ENCODE measurements at regions not wholly inside any gene's neighbourhood (a gene's known extent, or its start where the extent isn't known, plus 50 kb on each side); places are given as distances from the start of the nearest gene placed in this dataset.
"Not testable (repeated sequence)": the region's sequence is repeated elsewhere in the genome, so short reads cannot be mapped to it uniquely, and the experiment has no call there.

DNA sequence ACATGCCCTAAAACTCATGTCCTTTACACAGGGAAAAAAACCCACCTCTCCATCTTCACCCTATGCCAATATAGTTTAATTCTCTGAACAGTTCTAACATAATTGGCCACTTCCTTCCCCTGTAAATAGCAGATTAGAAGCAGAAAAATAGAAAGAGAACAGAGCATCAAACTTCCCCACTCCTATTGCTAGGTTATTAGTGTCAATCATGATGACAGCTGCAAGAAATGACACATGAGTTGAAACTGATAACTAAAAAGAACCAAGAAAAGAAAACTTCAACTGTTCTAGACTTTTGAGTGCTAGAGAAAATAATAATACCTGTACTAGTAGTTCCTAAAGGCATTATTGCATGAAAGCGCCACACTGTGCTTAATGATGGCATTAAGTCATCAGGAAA, 284.5 kb upstream of the TRPC5 start:
- DNase-seq = no peak

DNA sequence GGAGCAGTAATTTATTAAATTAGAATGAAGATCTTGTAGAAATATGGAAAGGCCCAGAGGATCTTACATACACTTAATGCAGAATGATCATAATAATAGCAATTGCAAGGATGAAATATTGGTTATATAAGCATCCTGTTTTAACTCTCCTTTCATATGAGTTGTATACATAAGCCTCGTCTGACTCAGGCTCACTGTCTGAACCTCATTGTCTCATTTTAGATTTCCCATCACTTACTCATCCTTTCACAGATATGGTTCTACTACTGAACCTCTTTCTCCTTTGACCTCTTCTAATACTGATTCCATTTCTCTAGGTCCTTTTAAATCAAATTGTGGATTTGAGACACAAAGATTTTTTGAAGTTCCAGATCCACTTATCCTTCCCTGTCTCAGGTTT, 277.3 kb upstream of the TRPC5 start:
- DNase-seq = no peak

GRCh38 chrX:112355931-112356330, 273.4 kb upstream of the TRPC5 start:
- DNase-seq = no peak

GRCh38 chrX:112341598-112341997, 259.0 kb upstream of the TRPC5 start:
- no peak for DNase-seq

- no peak for DNase-seq
These were observed 230.6 kb upstream of the TRPC5 start for GRCh38 chrX:112313201-112313600.

- DNase-seq = no peak
These were observed 223.5 kb upstream of the TRPC5 start for GRCh38 chrX:112306027-112306426.

DNA sequence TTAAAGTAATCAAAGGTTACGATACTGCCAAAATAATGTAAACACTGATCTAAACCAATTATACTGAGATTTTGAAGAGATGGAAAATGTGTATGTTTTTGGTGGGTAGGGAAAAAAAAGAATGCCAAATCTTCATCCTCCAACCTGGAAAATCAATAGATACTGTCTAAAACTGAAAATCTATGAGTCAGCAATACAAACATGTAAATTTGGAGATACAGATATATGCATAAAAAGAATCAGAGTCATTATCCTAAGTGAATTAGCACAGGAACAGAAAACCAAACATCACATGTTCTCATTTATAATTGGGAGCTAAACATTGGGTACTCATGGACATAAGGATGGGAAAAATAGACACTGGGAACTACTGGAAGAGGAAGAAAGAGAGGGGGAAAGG, 197.4 kb upstream of the TRPC5 start:
- DNase-seq = no peak

DNA sequence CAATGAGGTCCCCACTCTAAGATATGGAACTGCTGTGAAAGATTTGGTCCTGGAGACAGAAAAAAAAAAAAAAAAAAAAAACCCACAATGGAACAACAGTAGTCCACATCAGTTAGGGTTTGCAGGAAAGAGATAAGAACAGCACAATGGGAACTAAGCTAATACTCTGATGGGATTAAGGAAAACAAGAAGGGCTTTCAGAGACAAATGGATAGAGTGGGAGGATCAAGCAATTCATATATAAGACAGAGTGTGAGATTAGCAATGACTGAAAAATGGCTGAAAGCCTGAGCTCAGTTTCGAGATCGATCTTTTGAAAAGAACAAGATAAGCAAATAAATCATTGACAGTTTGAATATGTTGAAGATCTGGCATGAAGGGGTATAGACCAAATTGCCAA, 188.4 kb upstream of the TRPC5 start:
- DNase-seq = no peak

DNA sequence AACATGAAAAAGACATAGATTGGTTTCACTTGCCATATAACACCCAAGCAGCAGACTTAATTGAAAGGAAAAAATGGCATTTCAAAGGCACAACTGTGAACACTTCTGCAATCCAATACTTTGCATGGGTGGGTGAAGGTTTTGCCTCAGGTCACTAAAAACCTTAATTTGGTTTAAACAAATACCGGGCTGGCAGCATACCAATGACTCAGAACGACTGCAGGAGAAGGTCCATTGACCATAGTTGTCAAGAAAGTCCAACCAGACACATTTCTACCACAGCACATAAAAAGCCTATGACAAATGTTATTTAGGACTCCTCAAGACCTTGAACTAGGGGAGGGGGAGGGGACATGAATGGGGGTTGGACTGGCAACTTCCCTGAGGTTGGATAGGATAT, 183.6 kb upstream of the TRPC5 start:
- DNase-seq = no peak

DNA sequence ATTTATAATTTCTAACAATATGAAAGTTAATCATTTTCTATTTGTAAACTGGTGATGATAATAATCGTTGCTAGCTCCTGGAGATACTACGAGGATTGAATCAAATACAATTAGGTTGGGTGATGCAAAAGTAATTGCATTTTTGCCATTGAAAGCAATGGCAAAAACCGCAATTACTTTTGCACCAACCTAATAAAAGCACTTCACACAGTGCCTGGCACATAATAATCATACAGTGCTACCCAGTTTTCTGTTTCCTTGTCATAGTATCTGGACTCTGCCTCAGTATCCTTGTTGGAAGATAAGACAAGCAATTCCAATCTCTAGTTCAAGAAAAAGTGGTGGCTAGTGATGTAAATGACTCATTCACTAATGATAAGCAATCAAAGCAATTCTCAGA, 176.8 kb upstream of the TRPC5 start:
- DNase-seq = no peak

GRCh38 chrX:112254896-112255295, 172.3 kb upstream of the TRPC5 start:
- DNase-seq = no peak

DNA sequence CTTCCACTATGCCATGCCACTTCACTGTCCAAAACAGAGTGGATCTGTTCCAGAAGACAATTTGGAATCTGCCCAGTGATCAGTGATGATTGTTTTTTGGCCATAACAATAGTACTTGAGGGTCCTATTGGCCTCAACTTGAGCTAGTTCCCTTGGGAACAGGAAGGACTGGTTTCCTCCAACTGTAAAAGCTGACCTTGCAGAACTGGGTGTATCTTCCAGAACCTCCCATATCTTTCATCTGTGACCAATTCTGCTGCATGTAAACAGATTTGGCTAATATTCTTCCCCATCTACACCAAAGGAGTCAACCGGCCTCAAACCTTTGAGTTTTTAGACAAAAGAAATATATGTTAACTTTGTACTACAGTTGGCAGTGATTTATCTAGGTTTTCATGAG, 165.1 kb upstream of the TRPC5 start:
- DNase-seq = no peak

- no peak for DNase-seq
These were observed 153.0 kb upstream of the TRPC5 start for GRCh38 chrX:112235547-112235946.

DNA sequence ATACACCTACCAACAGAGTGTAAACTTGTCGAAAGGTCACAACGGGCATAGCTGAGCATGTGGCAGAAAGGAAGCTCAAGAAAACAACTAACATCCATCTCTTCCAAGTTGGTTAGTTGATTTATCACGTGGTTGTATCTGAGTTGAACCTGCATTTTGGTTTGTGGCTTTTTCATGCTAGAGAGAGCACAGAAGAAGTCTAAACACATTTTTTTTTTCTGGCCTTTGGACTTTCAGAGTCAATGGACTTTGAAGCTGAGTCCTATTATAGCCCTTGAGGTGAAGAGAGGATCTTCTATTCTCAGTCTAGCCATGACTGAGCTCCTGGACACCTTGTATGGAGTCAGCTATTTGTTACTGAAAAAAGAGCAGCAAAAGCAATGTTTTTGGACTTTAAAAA, 150.6 kb upstream of the TRPC5 start:
- DNase-seq = no peak

DNA sequence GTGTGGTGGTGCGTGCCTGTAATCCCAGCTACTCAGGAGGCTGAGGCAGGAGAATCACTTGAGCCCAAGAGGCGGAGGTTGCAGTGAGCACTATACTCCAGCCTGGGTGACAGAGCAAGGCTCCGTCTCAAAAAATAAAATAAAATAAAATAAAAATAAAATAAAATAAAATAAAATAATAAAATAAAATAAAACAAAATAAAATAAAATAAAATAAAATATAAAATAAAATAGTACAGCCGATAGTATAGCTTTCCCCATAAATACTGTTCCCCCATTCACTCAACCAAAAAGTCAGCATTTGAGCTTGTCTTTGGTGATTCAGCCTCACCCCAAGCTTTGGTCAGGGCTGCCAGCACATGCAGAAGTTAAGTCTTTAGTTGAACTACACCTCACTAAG, 144.2 kb upstream of the TRPC5 start:
- DNase-seq = not testable (repeated sequence)

- DNase-seq = no peak
These were observed 140.8 kb upstream of the TRPC5 start for GRCh38 chrX:112223391-112223790.

- DNase-seq = no peak
These were observed 135.8 kb upstream of the TRPC5 start for GRCh38 chrX:112218388-112218787.

DNA sequence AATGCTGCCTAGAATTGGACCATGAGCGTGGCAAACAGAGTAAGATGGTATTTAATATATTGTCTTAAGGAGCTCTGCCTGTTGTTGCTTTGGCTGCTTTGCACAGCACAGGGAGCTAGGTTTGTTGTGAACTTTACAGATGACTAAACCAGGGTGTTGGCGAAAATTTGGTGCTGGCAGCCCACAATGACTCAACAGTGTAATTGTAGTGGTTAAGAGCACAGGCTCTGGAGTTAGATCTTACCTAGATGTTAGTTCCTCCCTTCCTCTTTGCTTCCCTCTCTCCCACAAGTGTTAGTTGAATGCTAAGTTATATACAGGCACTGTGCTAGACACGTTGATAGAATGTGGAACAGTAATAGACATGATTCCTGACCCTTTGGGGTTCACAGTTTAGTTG, 128.9 kb upstream of the TRPC5 start:
- no peak for DNase-seq

DNA sequence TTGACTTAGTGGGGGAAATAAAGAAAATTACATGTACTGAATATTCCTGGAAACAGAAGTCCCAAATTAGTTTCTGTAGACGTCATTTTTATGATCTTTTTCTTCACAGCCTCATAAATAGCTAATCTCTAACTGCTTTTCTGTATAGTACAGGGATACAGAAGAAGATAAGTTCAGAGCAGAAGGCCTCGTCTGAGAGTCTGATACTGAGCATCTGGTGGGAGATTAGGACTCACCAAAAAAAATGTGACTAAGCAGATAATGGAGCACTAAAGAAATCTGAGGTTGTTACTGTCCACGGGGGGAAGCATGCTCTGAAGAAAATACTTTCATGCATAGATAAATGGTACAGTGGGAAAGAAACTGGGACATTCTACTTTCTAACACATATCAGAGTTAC, 115.3 kb upstream of the TRPC5 start:
- DNase-seq = no peak

DNA sequence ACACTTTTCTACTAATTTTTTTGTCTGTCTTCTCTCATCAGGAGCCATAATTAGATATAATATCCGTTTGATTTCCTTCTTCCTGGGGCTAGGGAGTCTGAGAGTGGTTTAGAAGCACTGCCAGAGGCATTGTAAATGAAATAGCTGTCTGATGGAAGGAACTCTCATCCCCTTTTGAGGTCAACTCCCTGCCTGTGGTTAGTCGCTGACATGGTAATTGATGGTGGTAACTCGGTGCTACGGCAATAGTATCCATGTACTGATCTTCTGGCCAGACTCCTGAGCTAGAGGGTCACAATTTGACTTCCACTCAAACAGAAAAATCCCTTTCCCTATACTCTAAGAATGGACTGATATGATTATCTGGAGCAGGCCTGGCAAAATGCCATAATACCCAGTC, 108.1 kb upstream of the TRPC5 start:
- DNase-seq = no peak

GRCh38 chrX:112181361-112181760, 98.8 kb upstream of the TRPC5 start:
- not testable (repeated sequence) for DNase-seq

- no peak for DNase-seq
These were observed 81.8 kb upstream of the TRPC5 start for GRCh38 chrX:112164420-112164819.

GRCh38 chrX:112163906-112164305, 81.3 kb upstream of the TRPC5 start:
- DNase-seq = no peak

- no peak for DNase-seq
These were observed 65.8 kb upstream of the TRPC5 start for GRCh38 chrX:112148397-112148796.

DNA sequence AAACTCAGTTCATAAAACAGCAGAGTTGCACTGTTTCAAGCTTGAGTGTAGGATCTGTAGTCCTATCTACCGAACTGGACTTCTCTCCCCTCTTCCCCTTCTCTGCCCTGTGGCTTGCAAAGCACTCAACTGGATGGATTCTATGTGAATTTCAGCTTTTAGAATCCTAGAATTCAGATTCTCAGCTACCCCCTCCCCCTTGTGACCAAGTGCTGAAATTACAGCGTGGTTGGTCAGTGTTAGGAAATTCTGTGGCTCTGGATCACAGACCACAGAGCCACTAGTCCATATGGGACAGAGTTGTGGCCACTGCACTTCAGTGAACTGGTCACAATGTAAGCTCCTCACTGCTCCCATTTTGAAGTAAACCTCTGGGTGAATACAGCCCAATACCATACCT, 64.6 kb upstream of the TRPC5 start:
- DNase-seq = no peak

GRCh38 chrX:112137276-112137675, 54.7 kb upstream of the TRPC5 start:
- no peak for DNase-seq

All from GF-D8 (cell line).